ENCODE measurements at regions not wholly inside any gene's neighbourhood (a gene's known extent, or its start where the extent isn't known, plus 50 kb on each side); places are given as distances from the start of the nearest gene placed in this dataset.

- no peaks in the 10 kb centered on the region for H3K4me1 ChIP-seq (ENCODE audit: insufficient read depth, low read length, severe bottlenecking)
- H3K4me2 ChIP-seq (ENCODE audit: low read length): no peak overlapping the region
- no peaks in the 10 kb centered on the region for H3K9me2 ChIP-seq (ENCODE audit: low read depth, low read length)
- no peak overlapping the region for H2AFZ ChIP-seq (ENCODE audit: low read length)
- H3K27me3 ChIP-seq (ENCODE audit: insufficient read depth, low read length): no peaks in the 10 kb centered on the region
- H4K20me1 ChIP-seq (ENCODE audit: insufficient read depth, low read length): no peaks in the 10 kb centered on the region
- H3K9me3 ChIP-seq (ENCODE audit: low read length): no peaks in the 10 kb centered on the region
- TF ChIP-seq CTCF (IDR thresholded peaks at IDR 0.05; ENCODE audit: low read length) (no peak), EZH2 (IDR thresholded peaks at IDR 0.05; ENCODE audit: borderline replicate concordance, low read length) (no peak)
- H3K36me3 ChIP-seq (ENCODE audit: insufficient read depth, low read length): no peaks in the 10 kb centered on the region
- H3K79me2 ChIP-seq (ENCODE audit: insufficient read depth, low read length): no peaks in the 10 kb centered on the region
- no peaks in the 10 kb centered on the region for H3F3A ChIP-seq (ENCODE audit: insufficient read depth, low read length)
- H3K27ac ChIP-seq (ENCODE audit: low read depth, low read length, poor library complexity, severe bottlenecking): no peak overlapping the region
- H3K9ac ChIP-seq (ENCODE audit: low read length): no peak overlapping the region
- H3K4me3 ChIP-seq (ENCODE audit: low read depth, low read length, poor library complexity, severe bottlenecking): no peak overlapping the region
Measured at GRCh38 chr11:19459240-19459639, 218.5 kb upstream of the E2F8 start.

- Histone ChIP-seq H3K4me2 (ENCODE audit: low read length) (no peak overlapping the region), H3K4me3 (ENCODE audit: low read depth, low read length, poor library complexity, severe bottlenecking) (no peak overlapping the region), H3K36me3 (ENCODE audit: insufficient read depth, low read length) (no peaks in the 10 kb centered on the region), H3K4me1 (ENCODE audit: insufficient read depth, low read length, severe bottlenecking) (no peaks in the 10 kb centered on the region), H3F3A (ENCODE audit: insufficient read depth, low read length) (no peaks in the 10 kb centered on the region), H3K79me2 (ENCODE audit: insufficient read depth, low read length) (no peaks in the 10 kb centered on the region), H2AFZ (ENCODE audit: low read length) (no peak overlapping the region), H3K27me3 (ENCODE audit: insufficient read depth, low read length) (no peaks in the 10 kb centered on the region), H3K9me2 (ENCODE audit: low read depth, low read length) (no peaks in the 10 kb centered on the region), H3K27ac (ENCODE audit: low read depth, low read length, poor library complexity, severe bottlenecking) (no peak overlapping the region), H3K9ac (ENCODE audit: low read length) (no peak overlapping the region), H4K20me1 (ENCODE audit: insufficient read depth, low read length) (no peaks in the 10 kb centered on the region), H3K9me3 (ENCODE audit: low read length) (no peaks in the 10 kb centered on the region)
- TF ChIP-seq CTCF (IDR thresholded peaks at IDR 0.05; ENCODE audit: low read length): no peak
- no peak for TF ChIP-seq EZH2 (IDR thresholded peaks at IDR 0.05; ENCODE audit: borderline replicate concordance, low read length)
Measured at GRCh38 chr11:19458721-19459120, 218.0 kb upstream of the E2F8 start.

- no peaks in the 10 kb centered on the region for H3K27me3 ChIP-seq (ENCODE audit: insufficient read depth, low read length)
- no peaks in the 10 kb centered on the region for H3K36me3 ChIP-seq (ENCODE audit: insufficient read depth, low read length)
- no peak for TF ChIP-seq EZH2 (IDR thresholded peaks at IDR 0.05; ENCODE audit: borderline replicate concordance, low read length)
- TF ChIP-seq CTCF (IDR thresholded peaks at IDR 0.05; ENCODE audit: low read length): no peak
- H3K4me1 ChIP-seq (ENCODE audit: insufficient read depth, low read length, severe bottlenecking): no peaks in the 10 kb centered on the region
- no peaks in the 10 kb centered on the region for H3K9me2 ChIP-seq (ENCODE audit: low read depth, low read length)
- H3K27ac ChIP-seq (ENCODE audit: low read depth, low read length, poor library complexity, severe bottlenecking): no peak overlapping the region
- no peak overlapping the region for H3K4me3 ChIP-seq (ENCODE audit: low read depth, low read length, poor library complexity, severe bottlenecking)
- no peak overlapping the region for H2AFZ ChIP-seq (ENCODE audit: low read length)
- no peak overlapping the region for H3K4me2 ChIP-seq (ENCODE audit: low read length)
- no peaks in the 10 kb centered on the region for H3K79me2 ChIP-seq (ENCODE audit: insufficient read depth, low read length)
- H4K20me1 ChIP-seq (ENCODE audit: insufficient read depth, low read length): no peaks in the 10 kb centered on the region
- H3K9ac ChIP-seq (ENCODE audit: low read length): no peak overlapping the region
- no peaks in the 10 kb centered on the region for H3F3A ChIP-seq (ENCODE audit: insufficient read depth, low read length)
- no peaks in the 10 kb centered on the region for H3K9me3 ChIP-seq (ENCODE audit: low read length)
Measured at GRCh38 chr11:19458231-19458630, 217.5 kb upstream of the E2F8 start.

Measured in OCI-LY1 (cell line).